B cell (primary cell): ENCODE measurements at regions not wholly inside any gene's neighbourhood (a gene's known extent, or its start where the extent isn't known, plus 50 kb on each side); places are given as distances from the start of the nearest gene placed in this dataset.

Source experiments
- ATAC-seq: fragments of 200-7000 bp; cut with Tn5 transposase; one replicate; pipeline ENCODE4 v1.10.0; 2021; ENCODE audit warnings: low read depth, mild to moderate bottlenecking, moderate number of reproducible peaks, moderate library complexity
- CTCF ChIA-PET: fragments of 350-600 bp; sonication (Branson Sonifier 250); formaldehyde crosslinking; loops from one replicate; lab custom pipeline; 2021; ENCODE audit warnings: antibody characterized with exemption, inconsistent platforms; lab: Charles Lee
- POLR2A ChIA-PET: fragments of 350-600 bp; sonication (Branson Sonifier 250); formaldehyde crosslinking; loops from one replicate; lab custom pipeline; 2021; ENCODE audit warnings: antibody characterized with exemption; lab: Charles Lee
- DNase-seq: peaks from one replicate; pipeline ENCODE4 v3.0.0; 2013
- H2AFZ ChIP-seq: 2 replicates; pipeline ENCODE4 v1.6.1; 2012; ENCODE audit warnings: mild to moderate bottlenecking, low read depth, low read length; ENCODE audit not compliant: insufficient read depth, poor library complexity, severe bottlenecking
- H3K27ac ChIP-seq, 2 donors: 1 replicate in 1 of 2; 2 replicates in 1 of 2; pipeline ENCODE4 v1.5.1; 2012 to 2013; ENCODE audit warnings: low read length in 2 of 2, mild to moderate bottlenecking in 2 of 2, moderate library complexity in 1 of 2
- H3K27me3 ChIP-seq, 4 experiments: fragments of 200-600 bp in 1 of 4; sonication (generic) in 1 of 4; replicated peaks in 1 of 4; 1 replicate in 2 of 4; 2 replicates in 2 of 4; pipeline versions ENCODE4 v1.6.1 to v1.7.0; 2013 to 2016; ENCODE audit warnings: low read length in 3 of 4, mild to moderate bottlenecking in 2 of 4, mixed read lengths in 1 of 4, moderate library complexity in 1 of 4; ENCODE audit not compliant: insufficient read depth in 4 of 4, control insufficient read depth in 3 of 4; ENCODE audit errors: control extremely low read depth in 1 of 4
- H3K36me3 ChIP-seq, 2 experiments: replicated peaks in 1 of 2; 1 replicate in 1 of 2; 2 replicates in 1 of 2; pipeline versions ENCODE4 v1.6.1 to v1.7.1; 2013; ENCODE audit warnings: low read length in 1 of 2; ENCODE audit not compliant: insufficient read depth in 2 of 2, control insufficient read depth in 1 of 2; ENCODE audit errors: control extremely low read depth in 1 of 2, extremely low read depth in 1 of 2
- H3K4me1 ChIP-seq, 2 donors: fragments of 200-600 bp in 1 of 2; sonication (generic) in 1 of 2; 1 replicate in 1 of 2; 2 replicates in 1 of 2; pipeline versions ENCODE4 v1.5.1 to v1.6.1; 2013 to 2017; ENCODE audit warnings: low read length in 2 of 2; ENCODE audit not compliant: control insufficient read depth in 2 of 2, insufficient read depth in 2 of 2
- H3K4me2 ChIP-seq: replicated peaks from 2 replicates; pipeline ENCODE3; 2012; ENCODE audit warnings: mild to moderate bottlenecking, low read depth, low read length; ENCODE audit not compliant: poor library complexity, severe bottlenecking
- H3K4me3 ChIP-seq, 5 experiments: fragments of 200-600 bp in 1 of 5; sonication (generic) in 1 of 5; 1 replicate in 3 of 5; 2 replicates in 2 of 5; pipeline versions ENCODE4 v1.5.1 to v1.7.0; 2011 to 2016; ENCODE audit warnings: low read length in 4 of 5, mild to moderate bottlenecking in 4 of 5, low read depth in 2 of 5, control low read depth in 1 of 5, moderate library complexity in 1 of 5; ENCODE audit not compliant: insufficient read depth in 1 of 5; ENCODE audit errors: control extremely low read depth in 1 of 5, extremely low read depth in 1 of 5
- H3K79me2 ChIP-seq: fragments of 200-600 bp; sonication (generic); one replicate; pipeline ENCODE4 v1.6.0; 2016; ENCODE audit warnings: low read length; ENCODE audit not compliant: control insufficient read depth, insufficient read depth
- H3K9ac ChIP-seq: fragments of 200-600 bp; sonication (generic); 2 replicates; pipeline ENCODE4 v1.6.1; 2017; ENCODE audit warnings: mild to moderate bottlenecking, low read length, moderate library complexity
- H3K9me3 ChIP-seq, 3 donors: one replicate each; pipeline versions ENCODE4 v1.6.1 to v1.7.1; 2013; ENCODE audit warnings: low read length in 2 of 3; ENCODE audit not compliant: control insufficient read depth in 2 of 3, insufficient read depth in 1 of 3; ENCODE audit errors: control extremely low read depth in 1 of 3
- H4K20me1 ChIP-seq: 2 replicates; pipeline ENCODE4 v1.6.0; 2012; ENCODE audit warnings: mild to moderate bottlenecking, low read length; ENCODE audit not compliant: insufficient read depth, control insufficient read depth, poor library complexity, severe bottlenecking
- H3K27ac Mint-ChIP-seq: one replicate; pipeline ENCODE4 v1.8.0; 2021; ENCODE audit warnings: mixed read lengths
- H3K27me3 Mint-ChIP-seq: one replicate; pipeline ENCODE4 v1.8.0; 2021; ENCODE audit warnings: mixed read lengths
- H3K4me1 Mint-ChIP-seq: one replicate; pipeline ENCODE4 v1.8.0; 2021; ENCODE audit warnings: mixed read lengths
- H3K4me3 Mint-ChIP-seq: one replicate; pipeline ENCODE4 v1.8.0; 2021; ENCODE audit warnings: mixed read lengths
- H3K9me3 Mint-ChIP-seq: one replicate; pipeline ENCODE4 v1.8.0; 2022; ENCODE audit warnings: mixed read lengths; ENCODE audit not compliant: insufficient read depth
- EZH2 ChIP-seq: IDR thresholded peaks from 2 replicates; pipeline ENCODE4 v1.6.1; 2012; ENCODE audit warnings: borderline replicate concordance, low read depth, mild to moderate bottlenecking, moderate library complexity, low read length; ENCODE audit not compliant: insufficient read depth, poor library complexity, severe bottlenecking
- WGBS: methylation state at CpG from one replicate; pipeline ENCODE4 v1.1.5; 2013; ENCODE audit warnings: missing lambda C conversion rate; ENCODE audit not compliant: insufficient coverage; 5-methylcytosine and 5-hydroxymethylcytosine counted together
- intact Hi-C: fragments of 100-400 bp; cut with micrococcal nuclease; formaldehyde crosslinking; loops from one replicate; pipeline ENCODE4 v1.10.0; 2022
- TF ChIP-seq, protein P1 (sequence below): fragments of 200-600 bp; IDR thresholded peaks from one replicate; pipeline ENCODE4 v1.8.0; 2022; ENCODE audit warnings: antibody characterized with exemption, mild to moderate bottlenecking

DNA sequence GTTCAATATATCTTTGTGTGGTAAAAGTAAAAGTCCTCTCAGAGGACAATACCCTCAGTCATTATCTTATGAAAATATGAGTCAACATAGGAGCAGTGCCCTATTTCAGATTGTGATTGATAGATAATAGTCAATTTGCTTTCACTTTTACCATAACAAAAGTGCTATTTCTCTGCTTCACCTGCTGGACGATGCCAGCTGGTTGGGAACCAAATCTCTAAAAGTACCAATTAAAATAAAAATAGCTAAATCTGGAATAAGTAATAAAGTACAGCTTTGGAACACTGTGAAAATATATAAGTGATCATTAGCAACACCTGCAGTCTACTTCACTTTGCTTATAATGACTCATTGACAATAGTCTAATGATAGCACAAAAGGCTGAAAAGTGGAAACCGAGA lies 390.3 kb upstream of the AGTR1 start:
- Histone ChIP-seq H3K27me3 (no peaks in the 10 kb centered on the region), H3K9me3 (no peaks in the 10 kb centered on the region), H3K9ac (no peak overlapping the region), H3K4me1 (no peaks in the 10 kb centered on the region), H2AFZ (no peak overlapping the region), H3K36me3 (no peaks in the 10 kb centered on the region), H3K4me2 (no peak overlapping the region), H3K4me3 (no peak overlapping the region), H3K79me2 (no peaks in the 10 kb centered on the region), H4K20me1 (no peaks in the 10 kb centered on the region), H3K27ac (no peak overlapping the region)
- ATAC-seq (no peak), DNase-seq (no peak)
- CTCF ChIA-PET = no interaction called here
- Mint-ChIP-seq H3K9me3 (no peaks in the 10 kb centered on the region), H3K27ac (no peak overlapping the region), H3K4me1 (no peaks in the 10 kb centered on the region), H3K4me3 (no peak overlapping the region), H3K27me3 (no peaks in the 10 kb centered on the region)
- WGBS = no CpG with 5 or more reads among the region's 2 CpGs
- intact Hi-C loops = no loop called here
- POLR2A ChIA-PET = no interaction called here
- TF ChIP-seq, protein P1, sequence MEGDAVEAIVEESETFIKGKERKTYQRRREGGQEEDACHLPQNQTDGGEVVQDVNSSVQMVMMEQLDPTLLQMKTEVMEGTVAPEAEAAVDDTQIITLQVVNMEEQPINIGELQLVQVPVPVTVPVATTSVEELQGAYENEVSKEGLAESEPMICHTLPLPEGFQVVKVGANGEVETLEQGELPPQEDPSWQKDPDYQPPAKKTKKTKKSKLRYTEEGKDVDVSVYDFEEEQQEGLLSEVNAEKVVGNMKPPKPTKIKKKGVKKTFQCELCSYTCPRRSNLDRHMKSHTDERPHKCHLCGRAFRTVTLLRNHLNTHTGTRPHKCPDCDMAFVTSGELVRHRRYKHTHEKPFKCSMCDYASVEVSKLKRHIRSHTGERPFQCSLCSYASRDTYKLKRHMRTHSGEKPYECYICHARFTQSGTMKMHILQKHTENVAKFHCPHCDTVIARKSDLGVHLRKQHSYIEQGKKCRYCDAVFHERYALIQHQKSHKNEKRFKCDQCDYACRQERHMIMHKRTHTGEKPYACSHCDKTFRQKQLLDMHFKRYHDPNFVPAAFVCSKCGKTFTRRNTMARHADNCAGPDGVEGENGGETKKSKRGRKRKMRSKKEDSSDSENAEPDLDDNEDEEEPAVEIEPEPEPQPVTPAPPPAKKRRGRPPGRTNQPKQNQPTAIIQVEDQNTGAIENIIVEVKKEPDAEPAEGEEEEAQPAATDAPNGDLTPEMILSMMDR = no peak
- no peak for TF ChIP-seq EZH2

DNA sequence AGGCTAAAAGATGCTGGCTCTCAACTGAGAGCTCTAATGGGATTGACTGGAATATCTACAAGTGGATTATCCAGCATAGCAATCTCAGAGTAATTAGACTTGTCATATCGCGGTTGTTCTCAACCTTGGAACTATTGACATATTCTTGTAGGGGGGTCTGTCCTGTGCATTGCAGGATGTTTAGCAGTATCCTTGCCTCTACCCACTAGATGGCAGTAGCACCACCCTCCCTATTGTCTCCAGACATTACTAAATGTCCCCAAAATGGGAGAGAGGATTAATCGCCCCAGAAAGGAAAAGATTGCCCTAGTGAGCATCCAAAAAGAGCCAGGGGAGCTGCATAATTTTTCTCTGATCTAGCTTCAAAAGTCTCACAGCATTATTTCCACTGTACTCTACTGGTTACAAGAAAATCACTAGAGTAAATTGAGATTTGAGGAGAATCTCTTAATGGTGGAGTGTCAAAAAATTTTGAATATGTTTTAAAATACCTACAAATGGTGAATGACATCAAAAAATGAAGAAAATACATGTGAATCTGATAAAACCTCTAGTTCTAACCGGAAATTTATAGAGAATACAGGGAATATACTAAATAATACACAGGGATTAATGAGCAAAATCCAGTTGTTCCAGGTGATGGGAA lies 388.2 kb upstream of the AGTR1 start:
- no peak overlapping the region for H3K4me3 Mint-ChIP-seq
- H3K9ac ChIP-seq = no peak overlapping the region
- no peak overlapping the region for H3K27ac ChIP-seq
- no peaks in the 10 kb centered on the region for H3K79me2 ChIP-seq
- DNase-seq (no peak), ATAC-seq (no peak)
- POLR2A ChIA-PET = no interaction called here
- no peaks in the 10 kb centered on the region for H3K27me3 Mint-ChIP-seq
- TF ChIP-seq, protein P1 = peak; percentile 53
- no peak for TF ChIP-seq EZH2
- no peak overlapping the region for H2AFZ ChIP-seq
- H3K4me1 Mint-ChIP-seq = no peaks in the 10 kb centered on the region
- 50% methylated on average over 2 of the region's 4 CpGs for WGBS
- CTCF ChIA-PET = no interaction called here
- no peaks in the 10 kb centered on the region for H3K27me3 ChIP-seq
- H3K27ac Mint-ChIP-seq = no peak overlapping the region
- H3K9me3 ChIP-seq = no peaks in the 10 kb centered on the region
- no peaks in the 10 kb centered on the region for H3K9me3 Mint-ChIP-seq
- no peak overlapping the region for H3K4me3 ChIP-seq
- intact Hi-C loops = no loop called here
- no peaks in the 10 kb centered on the region for H3K36me3 ChIP-seq
- H3K4me1 ChIP-seq = no peaks in the 10 kb centered on the region
- H3K4me2 ChIP-seq = no peak overlapping the region
- no peaks in the 10 kb centered on the region for H4K20me1 ChIP-seq
